GM21447 (cell line): ENCODE measurements at regions not wholly inside any gene's neighbourhood (a gene's known extent, or its start where the extent isn't known, plus 50 kb on each side); places are given as distances from the start of the nearest gene placed in this dataset.

Experiments used
- ATAC-seq: cut with Tn5 transposase; IDR thresholded peaks from one replicate; pipeline ENCODE4 v1.9.1; 2021; ENCODE audit not compliant: unreplicated experiment

DNA sequence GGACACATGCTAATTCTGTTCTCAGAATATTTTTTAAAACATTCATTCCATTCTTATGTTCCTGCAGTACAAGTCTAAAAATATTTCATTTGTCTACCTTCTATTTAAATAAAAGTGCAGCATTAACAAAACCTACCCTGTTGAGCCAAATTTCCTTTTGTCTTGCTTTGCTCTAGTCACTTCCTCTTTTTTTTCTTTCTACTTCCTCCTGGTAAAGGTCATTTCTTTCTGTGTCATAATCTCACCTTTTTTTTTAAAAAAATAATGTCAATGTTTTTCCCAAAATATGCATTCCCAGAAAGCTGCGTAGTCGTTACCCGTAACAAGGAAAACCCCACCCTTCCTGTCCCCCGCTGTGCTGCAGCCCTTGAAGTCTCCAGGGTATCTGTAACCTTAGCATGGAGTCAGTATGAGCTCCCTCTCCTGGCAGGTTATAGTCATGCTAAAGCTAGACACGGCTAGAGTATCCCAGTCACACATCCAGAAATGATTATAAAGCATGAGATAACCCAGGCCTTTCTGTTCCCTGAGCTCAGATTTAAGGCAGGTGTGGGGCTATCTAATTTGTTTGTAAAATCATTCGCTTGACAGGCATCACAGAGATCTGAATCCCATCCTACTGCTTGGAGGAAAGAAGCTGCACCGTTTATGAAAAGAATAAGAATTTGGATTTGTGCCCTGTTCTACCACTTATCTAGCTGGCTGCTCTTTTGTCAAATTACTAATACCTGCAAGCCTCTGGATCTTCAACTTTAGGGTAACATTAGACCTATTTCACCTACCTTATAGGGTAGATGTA is 51.1 kb upstream of the EED start:
- ATAC-seq: peak; percentile 98

DNA sequence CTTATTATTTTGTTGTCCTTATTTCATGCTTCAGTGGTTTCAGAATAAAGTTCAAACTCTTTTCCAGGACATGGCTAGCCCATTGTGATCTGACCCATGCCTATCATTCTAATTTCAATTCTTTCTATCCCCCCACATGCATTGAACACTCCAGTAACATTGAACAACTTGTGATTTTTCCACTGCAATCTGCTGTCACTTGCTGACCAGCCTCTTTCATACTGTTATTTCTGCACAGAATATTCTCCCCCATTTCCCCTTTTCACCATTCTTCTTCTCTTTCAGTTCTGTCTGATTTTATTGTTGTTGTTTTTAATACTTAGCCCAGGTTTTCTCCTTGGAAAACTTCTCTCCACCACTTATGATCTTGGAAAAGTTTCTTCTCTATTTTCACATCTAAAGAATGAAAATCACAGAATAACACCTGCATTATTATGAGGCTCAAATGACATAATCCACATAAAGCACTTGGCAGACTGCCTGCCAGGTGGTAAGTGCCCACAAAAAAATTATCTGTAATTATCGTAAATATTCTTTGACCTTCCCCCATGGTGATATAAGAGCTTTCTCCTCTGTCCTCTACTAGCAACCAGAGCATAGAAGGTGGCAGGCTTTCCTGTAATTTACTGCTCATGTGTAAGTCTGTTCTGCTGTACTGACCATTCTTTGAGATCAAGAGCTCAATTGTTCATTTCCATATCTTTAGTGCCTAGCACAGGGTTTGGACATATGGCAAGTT is 51.9 kb upstream of the EED start:
- ATAC-seq: peak; percentile 10

DNA sequence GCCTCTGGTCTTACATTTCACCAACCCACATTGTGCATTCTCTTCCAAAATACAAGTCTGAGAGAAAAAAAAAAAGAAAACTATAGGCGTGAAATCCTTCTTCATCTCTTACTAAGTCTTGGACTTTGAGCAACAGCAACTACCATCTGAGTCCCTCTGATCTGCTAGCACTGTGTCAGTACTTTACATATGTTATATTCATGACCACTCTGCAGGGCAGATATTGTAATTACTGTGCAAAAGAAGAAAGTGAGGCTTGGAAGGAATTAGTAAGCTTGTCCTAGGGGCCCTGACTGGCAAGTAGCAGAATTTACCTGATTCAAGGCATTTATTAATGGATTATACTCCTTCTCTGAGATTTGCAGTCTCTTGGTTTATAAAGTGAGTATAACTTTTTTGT is 52.7 kb upstream of the EED start:
- ATAC-seq: no peak

DNA sequence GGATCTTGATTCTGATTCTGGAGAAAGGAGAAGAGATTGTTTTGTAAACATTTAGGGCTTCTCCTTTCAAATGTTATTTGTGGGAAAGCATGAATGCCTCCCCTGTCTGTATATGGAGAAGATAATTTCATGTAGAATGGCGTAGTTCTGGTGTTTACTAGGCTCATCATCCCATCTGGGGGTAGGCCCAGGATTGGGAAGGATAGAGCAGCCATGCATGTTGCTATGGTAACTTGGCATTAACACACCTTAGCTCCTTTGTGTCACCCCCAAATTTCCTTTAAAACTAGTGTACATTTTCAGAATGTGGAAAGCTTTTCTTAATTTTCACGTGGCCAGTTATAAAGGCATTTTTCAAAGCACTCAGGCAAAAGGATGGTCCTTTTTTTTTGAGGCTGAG is 57.5 kb upstream of the EED start:
- no peak for ATAC-seq

DNA sequence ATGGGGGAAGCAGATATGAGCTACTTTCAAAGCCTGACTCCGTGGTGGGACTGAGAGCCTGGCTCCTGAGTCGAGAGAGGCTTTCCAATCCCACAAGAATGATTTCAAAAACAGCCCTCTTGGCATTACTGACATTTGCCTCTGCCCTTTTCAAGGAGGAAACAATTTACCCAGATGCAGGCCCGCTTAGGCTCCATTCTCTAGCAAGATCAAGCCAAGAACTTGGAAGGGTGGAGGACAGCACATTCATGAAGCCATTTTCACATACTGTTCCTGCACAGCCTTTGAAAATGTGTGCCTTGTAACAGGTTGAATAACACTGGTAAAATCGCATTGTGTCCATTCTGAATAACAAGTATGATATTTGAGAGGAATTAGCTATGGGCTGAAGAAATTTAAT is 58.2 kb upstream of the EED start:
- ATAC-seq: no peak

DNA sequence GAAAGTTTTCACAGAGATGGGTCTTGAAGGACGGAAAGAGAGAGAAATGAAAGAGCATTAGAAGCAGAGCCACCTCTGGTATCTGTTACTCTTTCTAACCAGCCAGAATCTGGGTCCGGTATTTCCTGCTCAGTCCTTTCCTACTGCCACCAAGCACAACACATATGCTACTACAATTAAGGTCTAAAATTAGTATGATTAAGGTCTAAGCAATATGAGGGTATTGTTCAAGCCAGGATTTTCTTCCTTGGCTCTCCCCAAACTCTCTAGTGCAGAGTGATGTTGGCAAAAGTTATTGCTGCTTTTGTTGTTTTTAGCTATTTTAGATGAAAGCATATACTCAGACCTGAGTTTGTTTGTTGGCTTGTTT is 59.2 kb upstream of the EED start:
- no peak for ATAC-seq

DNA sequence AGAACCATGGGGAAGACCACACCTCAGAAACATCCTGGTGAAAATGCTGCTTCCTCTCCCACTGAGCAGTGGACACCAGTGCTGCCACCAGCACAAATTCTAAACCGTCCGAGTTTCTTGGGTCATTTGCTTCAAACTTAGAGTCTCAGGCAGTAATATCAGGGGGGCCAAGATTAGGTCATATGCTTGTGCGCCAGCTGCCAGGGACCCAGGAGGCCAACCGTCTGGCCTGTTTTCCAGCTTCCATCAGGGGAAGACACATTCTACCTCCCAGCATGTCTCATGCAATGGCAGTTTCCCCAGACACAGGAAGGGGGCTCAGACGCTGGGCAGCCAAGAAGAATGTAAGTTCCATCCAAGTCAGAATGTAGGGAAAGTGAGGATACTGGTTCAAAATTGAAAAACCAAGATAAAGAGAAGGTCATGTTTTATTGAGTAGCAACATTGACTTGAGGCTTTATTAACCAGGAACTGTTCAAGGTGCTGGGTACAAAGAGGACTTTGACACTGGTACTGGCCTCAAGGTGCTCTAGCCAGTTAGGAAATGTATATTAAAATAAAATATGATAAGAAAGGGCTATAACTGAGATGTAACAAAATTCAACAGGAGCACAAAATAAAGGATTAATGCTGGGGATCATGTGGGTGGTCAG is 59.7 kb upstream of the EED start:
- ATAC-seq: no peak

DNA sequence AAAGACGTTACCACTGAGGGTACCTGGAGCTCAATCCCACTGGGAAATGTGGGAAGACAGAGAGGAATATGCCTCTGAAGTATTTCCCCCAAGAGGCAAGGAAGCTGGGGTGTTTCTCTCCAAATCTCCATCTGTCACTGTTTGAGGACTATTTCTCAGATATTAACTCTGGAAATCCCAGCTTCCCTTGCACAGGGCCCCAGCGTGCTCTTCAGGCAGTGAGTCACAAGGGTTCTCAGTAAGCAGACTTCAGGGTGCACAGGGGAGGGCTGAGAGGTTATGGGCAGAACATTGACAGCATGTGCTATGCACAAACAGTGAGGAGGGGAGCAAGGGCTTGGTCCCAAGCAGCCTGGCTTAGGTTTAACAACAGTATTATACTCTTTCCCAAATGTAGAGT is 60.9 kb upstream of the EED start:
- ATAC-seq: no peak

DNA sequence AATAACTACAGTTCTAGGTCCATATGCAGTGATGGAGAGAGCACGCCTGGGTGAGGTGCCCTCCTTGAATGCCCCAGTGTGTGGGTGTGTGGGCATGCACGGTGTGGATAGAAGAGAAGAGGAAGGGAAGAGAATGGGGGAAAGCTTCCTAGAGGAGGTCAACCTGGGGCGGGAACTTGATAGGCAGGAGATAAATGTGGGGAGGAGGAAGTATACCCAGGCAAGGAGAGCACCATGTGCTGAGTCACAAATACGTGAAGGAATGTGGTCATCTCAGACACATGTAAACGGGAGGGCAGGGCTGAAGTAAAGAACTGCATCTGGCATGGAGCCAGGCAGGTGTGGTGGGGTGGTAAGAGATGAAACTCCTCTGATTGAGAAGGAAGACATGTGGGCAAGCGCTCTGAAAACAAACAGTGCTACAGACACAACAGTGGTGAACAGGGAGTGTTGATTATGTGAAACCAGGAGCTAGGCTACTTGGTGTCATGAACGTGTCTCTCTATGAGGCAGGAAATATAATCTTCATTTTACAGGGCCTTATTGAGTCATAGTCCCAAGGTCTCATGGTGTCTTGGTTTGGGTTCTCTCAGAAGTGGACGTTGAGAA is 61.5 kb upstream of the EED start:
- ATAC-seq: peak; percentile 94

DNA sequence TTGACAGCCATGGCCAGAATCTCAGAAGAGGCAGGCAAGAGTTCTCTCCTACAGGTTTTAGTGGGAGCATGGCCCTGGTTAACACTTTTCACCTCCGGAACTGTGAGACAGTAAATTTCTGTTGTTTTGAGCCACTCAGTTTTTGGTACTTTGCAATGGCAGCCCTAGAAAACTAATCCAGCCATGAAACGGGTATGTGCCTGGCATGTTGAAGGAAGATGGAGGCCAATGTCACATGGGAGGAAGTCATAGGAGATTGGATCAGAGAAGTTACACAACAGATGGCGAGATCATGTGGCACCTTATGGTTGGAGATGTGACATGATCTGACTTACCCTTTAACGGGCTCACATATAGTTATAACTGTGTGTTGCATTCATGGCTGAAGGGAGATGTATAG is 63.2 kb upstream of the EED start:
- ATAC-seq: no peak

DNA sequence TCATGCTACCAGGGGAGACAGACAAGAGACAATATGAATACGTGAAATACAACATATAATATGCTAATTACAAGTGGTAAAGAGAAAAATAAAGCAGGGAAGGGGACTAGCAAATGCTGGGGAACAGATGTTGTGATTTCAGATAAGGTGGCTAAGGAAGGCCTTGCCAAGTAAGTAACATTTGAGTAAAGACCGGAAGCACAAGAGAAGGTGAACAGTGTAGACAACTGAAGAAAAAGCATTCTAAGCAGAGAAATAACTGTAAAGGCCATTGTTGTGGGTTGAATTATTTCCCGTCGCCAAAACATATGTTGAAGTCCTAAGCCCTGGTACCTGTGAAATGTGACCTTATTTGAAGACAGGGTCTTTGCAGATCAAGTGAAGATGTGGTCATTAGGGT is 63.7 kb upstream of the EED start:
- ATAC-seq: no peak

DNA sequence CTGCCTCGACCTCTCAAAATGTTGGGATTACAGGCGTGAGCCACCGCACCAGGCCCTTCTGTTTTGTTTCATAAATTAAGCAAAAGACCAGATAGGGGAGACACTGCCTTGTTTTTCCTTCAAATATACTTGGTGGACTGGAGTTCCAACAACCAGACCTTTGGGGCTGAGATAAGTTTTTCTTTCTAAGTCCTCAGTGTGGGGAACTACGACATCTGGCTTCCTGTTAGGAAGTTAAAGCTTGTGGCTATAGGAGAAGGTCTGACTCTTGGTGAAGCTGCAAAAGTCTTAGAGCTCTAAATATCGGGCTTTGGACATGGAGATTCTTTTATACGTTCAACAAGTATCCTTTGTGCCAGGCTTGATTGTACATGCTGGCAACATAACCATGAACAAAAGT is 64.1 kb upstream of the EED start:
- ATAC-seq: no peak

DNA sequence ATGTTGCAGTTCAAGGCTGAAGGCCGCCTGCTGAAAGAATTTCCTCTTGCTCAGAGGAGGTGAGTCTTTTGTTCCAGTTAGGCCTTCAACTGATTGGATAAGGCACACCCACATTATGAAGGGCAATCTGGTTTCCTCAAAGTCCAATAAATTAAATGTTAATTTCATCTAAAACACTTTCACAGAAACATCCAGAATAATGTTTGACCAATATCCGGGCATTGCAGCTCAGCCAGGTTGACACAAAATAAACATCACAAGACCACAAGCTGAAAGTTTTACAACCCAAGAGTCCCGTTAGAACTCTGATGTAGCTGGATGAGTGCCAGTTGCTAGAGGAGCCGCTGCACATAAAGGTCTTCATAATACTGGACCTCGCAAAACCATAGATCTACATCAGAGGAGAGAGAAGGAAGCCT is 64.9 kb upstream of the EED start:
- ATAC-seq: no peak

DNA sequence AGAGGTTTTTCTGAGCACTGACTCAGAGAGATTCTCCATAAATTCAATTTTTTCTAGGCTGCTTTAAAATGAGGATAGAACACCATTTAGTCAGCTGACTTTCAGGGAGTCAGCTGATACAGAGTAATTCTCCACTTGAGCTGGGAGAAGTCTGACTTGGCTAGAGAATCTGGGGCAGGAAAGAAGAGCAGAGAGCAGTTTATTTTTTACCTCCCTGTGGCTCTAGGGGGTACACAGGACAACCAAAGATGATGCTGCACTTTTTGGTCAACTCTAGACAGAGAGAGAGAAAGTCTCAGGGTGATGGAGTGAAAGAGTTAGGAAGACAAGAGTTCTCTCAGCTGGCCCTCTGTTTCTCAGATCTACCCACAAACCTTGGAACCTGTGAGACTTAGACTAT is 67.3 kb upstream of the EED start:
- ATAC-seq: no peak

DNA sequence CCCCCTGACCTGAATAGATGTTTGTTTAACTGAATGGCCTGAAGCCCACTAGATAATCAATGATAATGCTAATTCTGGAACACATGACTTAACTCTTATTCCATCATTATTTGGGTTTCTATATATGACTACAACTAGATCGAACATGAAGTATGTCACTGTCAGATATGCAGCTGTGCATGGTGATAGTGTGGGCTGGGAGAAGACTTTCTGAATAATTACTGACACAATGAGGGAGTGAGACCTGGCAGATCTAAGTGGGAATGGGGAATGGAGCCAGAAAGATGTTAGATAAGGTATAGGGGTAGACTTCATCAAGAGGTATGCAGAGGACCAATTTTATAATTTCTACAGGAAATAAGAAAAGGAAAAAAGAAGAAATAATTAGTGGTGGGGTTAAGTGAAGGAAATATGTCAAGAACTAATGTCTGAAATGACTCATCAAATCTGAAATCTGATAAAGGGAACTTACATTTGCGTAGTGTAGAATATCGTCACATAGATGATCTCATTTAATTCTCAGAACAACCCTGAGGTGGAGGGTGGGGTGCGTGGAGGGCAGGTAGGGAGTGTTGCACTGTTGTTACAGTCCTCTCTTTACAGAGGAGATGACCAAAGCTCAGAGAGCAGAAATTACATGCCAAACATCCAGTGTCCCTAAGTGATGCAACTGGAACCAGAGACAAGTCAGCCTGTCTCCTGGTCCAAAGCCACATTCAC is 68.2 kb upstream of the EED start:
- ATAC-seq: peak; percentile 57

DNA sequence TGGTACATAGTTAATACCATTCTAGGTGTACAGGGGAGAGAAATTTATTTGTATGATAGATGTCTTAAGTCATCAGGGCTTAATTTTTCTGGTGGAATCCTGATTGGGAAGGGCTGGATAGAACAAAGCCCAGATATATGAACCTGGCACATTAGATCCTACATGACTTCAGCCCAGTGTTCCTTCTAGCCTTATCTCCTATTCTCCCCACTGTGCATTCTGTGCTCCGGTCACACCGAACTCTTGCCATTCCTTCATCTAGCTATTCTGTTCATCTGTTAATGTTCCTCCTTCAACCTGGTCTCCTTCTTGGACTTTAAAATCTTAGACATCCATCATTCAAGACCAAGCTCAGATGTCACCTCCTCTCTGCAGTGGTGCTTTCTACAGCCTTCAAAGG is 68.9 kb upstream of the EED start:
- no peak for ATAC-seq

DNA sequence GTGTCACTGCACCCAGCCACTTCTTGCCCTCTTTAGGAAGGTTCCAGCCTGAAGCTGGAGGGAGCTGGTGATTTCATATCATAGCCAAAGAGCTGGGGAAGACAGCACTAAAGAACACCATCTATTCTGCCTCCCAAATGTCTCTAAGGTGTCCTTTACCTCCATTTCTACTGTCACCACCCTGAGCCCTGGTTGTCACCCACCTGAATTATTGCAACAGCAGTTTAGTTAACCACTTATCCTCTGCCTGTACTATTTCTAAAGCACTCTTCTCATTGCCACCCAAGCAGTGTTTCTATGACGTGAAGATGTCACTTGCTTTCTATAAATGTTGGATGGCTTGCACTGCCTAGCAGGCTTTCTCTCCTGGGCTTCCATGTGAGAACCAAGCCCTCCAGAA is 69.4 kb upstream of the EED start:
- ATAC-seq: no peak

DNA sequence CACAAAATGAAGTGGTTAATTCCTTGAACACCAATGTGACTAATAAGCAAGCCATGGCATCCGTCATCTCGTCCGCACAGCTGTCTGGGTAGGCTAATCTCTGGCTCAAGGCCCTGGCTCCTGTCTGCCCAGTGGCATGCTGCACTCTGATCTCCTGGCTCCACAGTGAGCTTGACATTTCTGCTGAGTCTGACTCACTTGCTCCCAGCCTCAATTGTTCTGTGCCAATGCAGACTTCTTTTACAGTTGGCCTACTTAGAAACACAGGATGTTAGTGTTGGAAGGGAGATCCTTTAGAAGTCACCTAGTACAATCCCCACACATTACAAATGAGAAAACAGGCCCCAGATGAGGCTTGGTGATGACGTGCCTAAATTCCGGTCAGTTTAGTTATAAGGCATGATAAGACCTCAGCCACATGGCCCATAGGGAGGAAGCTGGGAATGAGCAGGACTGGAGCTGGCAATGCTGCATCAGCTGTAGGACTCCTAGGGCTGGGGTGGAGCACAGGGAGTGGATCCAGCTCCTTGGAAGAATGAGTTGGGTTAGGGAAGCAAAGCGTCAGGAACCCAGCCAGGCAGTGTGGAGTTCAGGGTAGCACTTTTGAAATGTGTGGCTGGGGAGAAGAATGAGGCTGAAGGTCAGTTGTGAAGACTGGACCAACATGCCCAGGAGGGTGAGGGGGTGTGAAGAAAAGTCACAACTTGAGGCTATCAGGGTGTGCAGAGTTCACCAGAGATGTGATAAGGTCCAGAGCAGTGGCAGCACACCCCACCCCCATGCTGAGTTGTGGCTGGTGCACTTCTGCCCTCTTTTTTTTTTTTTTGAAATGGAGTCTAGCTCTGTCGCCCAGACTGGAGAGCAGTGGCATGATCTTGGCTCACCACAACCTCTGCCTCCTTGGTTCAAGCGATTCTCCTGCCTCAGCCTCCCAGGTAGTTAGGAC is 70.2 kb upstream of the EED start:
- ATAC-seq: no peak

DNA sequence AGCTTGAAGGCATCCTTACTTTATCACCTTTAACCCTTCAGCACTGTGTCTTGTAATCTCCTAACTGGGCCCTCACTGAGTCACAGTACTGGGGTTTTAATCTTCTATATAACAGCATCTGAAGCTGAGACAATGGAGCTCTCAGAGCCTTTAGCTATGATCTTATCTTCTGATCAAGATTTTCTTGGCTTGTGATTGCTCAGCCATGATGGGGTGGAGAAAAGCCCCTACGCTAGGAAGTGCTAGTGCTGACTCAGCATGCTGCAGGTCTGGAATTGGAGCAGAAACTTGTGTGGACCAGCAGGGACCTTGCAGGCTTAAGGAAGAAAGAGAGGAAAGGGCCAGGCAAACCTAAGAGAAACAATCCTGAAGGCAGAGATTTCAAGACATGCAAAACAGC is 71.7 kb upstream of the EED start:
- ATAC-seq: no peak

DNA sequence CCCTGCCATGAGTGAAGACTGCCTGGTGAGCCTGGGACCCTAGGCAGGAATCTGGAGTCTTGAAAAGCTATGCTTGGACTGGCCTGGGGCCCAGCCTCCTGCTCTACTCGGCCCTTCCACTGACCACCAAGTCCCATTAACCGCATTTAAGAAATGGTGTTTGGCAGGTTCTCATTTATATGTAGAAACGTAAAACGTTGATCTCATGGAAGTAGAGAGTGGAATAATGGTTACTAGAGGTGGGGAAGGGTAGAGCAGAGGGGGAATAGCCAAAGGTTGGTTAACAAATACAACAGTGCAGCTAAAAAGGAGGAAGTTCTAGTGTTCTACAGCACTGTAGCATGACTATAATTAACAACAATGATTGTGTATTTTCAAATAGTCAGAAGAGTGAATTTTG is 72.9 kb upstream of the EED start:
- no peak for ATAC-seq
